Nephron (organoid): ENCODE measurements at regions not wholly inside any gene's neighbourhood (a gene's known extent, or its start where the extent isn't known, plus 50 kb on each side); places are given as distances from the start of the nearest gene placed in this dataset.

Experiments used
- H3K27ac Mint-ChIP-seq, 3 experiments: 2 replicates each; pipeline ENCODE4 v1.8.0; 2020; ENCODE audit warnings: mixed read lengths in 3 of 3, mild to moderate bottlenecking in 2 of 3, moderate library complexity in 1 of 3
- H3K27me3 Mint-ChIP-seq: 2 replicates; pipeline ENCODE4 v1.8.0; 2021; ENCODE audit warnings: low read depth, mild to moderate bottlenecking, moderate library complexity, mixed read lengths
- H3K36me3 Mint-ChIP-seq: 2 replicates; pipeline ENCODE4 v1.8.0; 2020; ENCODE audit warnings: low read depth, mixed read lengths
- H3K4me1 Mint-ChIP-seq: 2 replicates; pipeline ENCODE4 v1.8.0; 2020; ENCODE audit warnings: mixed read lengths
- H3K4me3 Mint-ChIP-seq, 3 experiments: 2 replicates each; pipeline ENCODE4 v1.8.0; 2020; ENCODE audit warnings: mild to moderate bottlenecking in 3 of 3, mixed read lengths in 3 of 3, moderate library complexity in 2 of 3
- H3K9me3 Mint-ChIP-seq: 2 replicates; pipeline ENCODE4 v1.8.0; 2020; ENCODE audit warnings: mixed read lengths
- CTCF ChIP-seq, 3 experiments: fragments of 200-600 bp; sonication (generic); IDR thresholded peaks; one replicate each; pipeline ENCODE4 v1.5.0; 2021; ENCODE audit warnings: antibody characterized with exemption in 3 of 3; ENCODE audit not compliant: unreplicated experiment in 3 of 3

DNA sequence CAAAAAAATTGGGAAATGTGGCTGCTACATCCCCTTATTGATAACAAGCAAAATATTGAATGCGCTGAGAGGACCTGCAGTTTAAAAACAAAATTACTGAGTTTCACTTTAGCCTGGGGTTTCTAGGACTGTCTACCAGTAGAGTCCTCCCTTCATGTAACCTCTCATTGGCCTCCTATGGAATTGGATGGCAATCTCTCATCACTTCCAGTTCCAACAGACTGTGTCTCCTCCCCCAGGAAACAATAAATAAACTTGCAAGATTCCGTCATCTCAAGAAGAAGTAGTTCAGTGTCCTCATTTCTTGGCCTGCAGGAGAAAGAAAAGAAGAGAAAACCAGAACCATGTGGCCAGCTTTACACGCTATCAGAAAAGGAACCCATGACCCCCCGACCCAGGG, 123.8 kb downstream of the TLE3 start:
- Mint-ChIP-seq H3K27ac (no peak overlapping the region), H3K36me3 (no peaks in the 10 kb centered on the region), H3K27me3 (peaks cover 69% of the 10 kb centered on the region), H3K4me1 (no peaks in the 10 kb centered on the region), H3K9me3 (no peaks in the 10 kb centered on the region), H3K4me3 (no peak overlapping the region)
- no peak for TF ChIP-seq CTCF (IDR thresholded peaks at IDR 0.05; ENCODE audit: unreplicated experiment in 3 of 3)

DNA sequence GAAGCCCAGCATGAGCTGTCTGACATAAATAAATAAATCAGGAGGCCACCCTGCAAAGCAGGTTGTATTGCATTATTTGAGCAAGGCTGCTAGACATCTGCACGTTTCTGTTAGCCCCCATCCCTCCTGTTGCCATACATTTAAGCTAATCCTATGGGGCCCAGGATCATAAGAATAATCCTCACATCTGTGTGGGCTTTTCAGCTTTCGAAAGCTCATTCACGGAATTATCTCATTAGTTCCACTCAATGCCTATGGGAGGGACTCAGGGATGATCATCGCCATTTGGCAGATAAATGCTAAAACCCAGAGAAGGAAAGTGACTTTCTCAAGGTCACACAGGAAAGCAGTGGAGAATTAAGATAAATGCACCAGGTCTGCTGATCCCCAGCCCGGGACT, 123.4 kb downstream of the TLE3 start:
- peaks cover 74% of the 10 kb centered on the region for H3K27me3 Mint-ChIP-seq
- H3K27ac Mint-ChIP-seq = no peak overlapping the region
- no peaks in the 10 kb centered on the region for H3K4me1 Mint-ChIP-seq
- no peaks in the 10 kb centered on the region for H3K36me3 Mint-ChIP-seq
- no peak overlapping the region for H3K4me3 Mint-ChIP-seq
- no peaks in the 10 kb centered on the region for H3K9me3 Mint-ChIP-seq
- no peak for TF ChIP-seq CTCF (IDR thresholded peaks at IDR 0.05; ENCODE audit: unreplicated experiment in 3 of 3)

DNA sequence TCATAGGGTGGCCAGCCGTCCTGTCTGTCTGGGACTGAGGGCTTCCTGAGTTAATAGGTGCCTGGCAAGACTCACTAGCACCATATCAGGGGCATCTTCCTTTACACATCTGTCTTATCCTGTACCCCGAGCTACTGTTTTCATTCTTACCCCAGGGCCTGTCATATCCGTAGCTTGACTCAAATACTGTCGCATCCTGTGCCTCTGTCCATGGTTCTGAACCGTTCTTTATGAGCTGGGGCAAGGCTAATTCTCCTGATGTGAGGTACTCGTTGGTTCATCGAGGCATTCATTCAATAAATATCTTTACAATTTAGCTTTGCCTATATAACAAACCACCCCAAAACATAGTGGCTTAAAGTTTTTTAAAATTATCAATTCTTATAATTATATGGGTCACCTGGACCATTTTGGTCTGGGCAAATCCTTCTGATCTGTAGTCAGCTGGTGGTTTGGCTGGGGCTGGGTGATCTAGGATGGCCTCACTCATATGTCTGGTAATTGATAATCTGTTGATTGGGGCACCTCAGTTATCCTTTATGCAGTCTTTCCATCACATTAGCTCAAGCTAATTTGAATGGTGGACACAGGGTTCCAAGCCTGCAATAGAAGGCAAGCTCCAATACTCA, 121.2 kb downstream of the TLE3 start:
- Mint-ChIP-seq H3K27ac (no peak overlapping the region), H3K36me3 (no peaks in the 10 kb centered on the region), H3K4me3 (no peak overlapping the region), H3K27me3 (peaks cover 77% of the 10 kb centered on the region), H3K4me1 (no peaks in the 10 kb centered on the region), H3K9me3 (no peaks in the 10 kb centered on the region)
- no peak for TF ChIP-seq CTCF (IDR thresholded peaks at IDR 0.05; ENCODE audit: unreplicated experiment in 3 of 3)

- Mint-ChIP-seq H3K9me3 (no peaks in the 10 kb centered on the region), H3K4me3 (no peak overlapping the region), H3K27me3 (peaks cover 79% of the 10 kb centered on the region), H3K36me3 (no peaks in the 10 kb centered on the region), H3K4me1 (no peaks in the 10 kb centered on the region), H3K27ac (no peak overlapping the region)
- no peak for TF ChIP-seq CTCF (IDR thresholded peaks at IDR 0.05; ENCODE audit: unreplicated experiment in 3 of 3)
These were observed 119.1 kb downstream of the TLE3 start for GRCh38 chr15:69978603-69979002.

DNA sequence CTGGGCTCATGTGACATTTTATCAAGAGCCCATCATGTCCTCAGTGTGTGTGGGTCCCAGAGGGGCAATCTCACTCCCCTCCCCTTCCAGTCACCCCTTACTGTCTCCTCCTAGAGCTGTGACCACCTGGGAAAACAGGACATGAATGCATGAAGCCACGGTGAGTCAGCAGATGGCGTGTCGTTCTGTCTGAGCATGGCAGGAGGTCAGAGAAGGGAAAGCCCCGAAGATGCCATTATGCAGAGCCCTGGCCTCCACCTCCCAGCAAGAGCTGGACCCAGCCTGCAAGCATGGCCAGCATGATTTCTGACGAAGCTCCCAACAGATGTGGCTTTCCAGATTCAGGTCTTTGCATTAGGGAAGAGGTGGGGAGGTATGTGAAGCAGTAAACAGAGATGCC, 118.5 kb downstream of the TLE3 start:
- H3K9me3 Mint-ChIP-seq = no peaks in the 10 kb centered on the region
- no peaks in the 10 kb centered on the region for H3K36me3 Mint-ChIP-seq
- H3K4me1 Mint-ChIP-seq = no peaks in the 10 kb centered on the region
- peaks cover 79% of the 10 kb centered on the region for H3K27me3 Mint-ChIP-seq
- H3K27ac Mint-ChIP-seq = no peak overlapping the region
- TF ChIP-seq CTCF (IDR thresholded peaks at IDR 0.05; ENCODE audit: unreplicated experiment in 3 of 3) = no peak
- no peak overlapping the region for H3K4me3 Mint-ChIP-seq

- Mint-ChIP-seq H3K4me1 (no peaks in the 10 kb centered on the region), H3K36me3 (no peaks in the 10 kb centered on the region), H3K4me3 (no peak overlapping the region), H3K27me3 (peaks cover 81% of the 10 kb centered on the region), H3K27ac (no peak overlapping the region), H3K9me3 (no peaks in the 10 kb centered on the region)
- no peak for TF ChIP-seq CTCF (IDR thresholded peaks at IDR 0.05; ENCODE audit: unreplicated experiment in 3 of 3)
These were observed 117.9 kb downstream of the TLE3 start for GRCh38 chr15:69979783-69980182.
